HCT116 (cell line): ENCODE measurements at regions not wholly inside any gene's neighbourhood (a gene's known extent, or its start where the extent isn't known, plus 50 kb on each side); places are given as distances from the start of the nearest gene placed in this dataset.

Source experiments
- ATAC-seq: fragments of 200-7000 bp; cut with Tn5 transposase; 2 replicates; pipeline ENCODE4 v1.9.1; 2020; ENCODE audit warnings: mild to moderate bottlenecking, moderate library complexity
- BruUV-seq: library from RNA; stranded (reverse); fragments of 400-500 nt; replicated peaks from 2 replicates; lab custom pipeline; 2021; lab: Mats Ljungman, UMichigan
- CTCF ChIA-PET: fragments of 300-600 bp; sonication (Branson Sonifier 250); formaldehyde crosslinking; loops from one replicate; lab custom pipeline; 2021; ENCODE audit warnings: antibody characterized with exemption; lab: Charles Lee
- POLR2A ChIA-PET: fragments of 300-600, 350-600 bp; sonication (Branson Sonifier 250); formaldehyde crosslinking; loops from one replicate; lab custom pipeline; 2021; ENCODE audit warnings: antibody characterized with exemption; lab: Charles Lee
- RAD21 ChIA-PET, 2 experiments: fragments of 300-600 bp; sonication (Branson Sonifier 250); formaldehyde crosslinking; loops; one replicate each; lab custom pipeline; 2023; ENCODE audit warnings: low total read pairs in 2 of 2; ENCODE audit not compliant: uncharacterized antibody in 2 of 2, unreplicated experiment in 2 of 2, low non-redundant PET in 1 of 2; lab: Charles Lee
- DNase-seq: peaks from one replicate; pipeline ENCODE4 v3.0.0-alpha.2; 2010; ENCODE audit warnings: low read depth, low spot score
- H2AFZ ChIP-seq: fragments of 200-600 bp; shearing (Covaris generic), sonication (generic); 2 replicates; pipeline ENCODE4 v1.6.1; 2017; ENCODE audit warnings: low read depth, mixed run types, mixed read lengths, antibody characterized with exemption, low read length; ENCODE audit not compliant: poor library complexity, severe bottlenecking
- H3K27ac ChIP-seq: 2 replicates; pipeline ENCODE4 v1.5.1; 2012; ENCODE audit warnings: low read depth, low read length
- H3K27me3 ChIP-seq: fragments of 200-600 bp; sonication (generic); 2 replicates; pipeline ENCODE4 v1.6.1; 2016; ENCODE audit warnings: mixed run types, low read length, mixed read lengths; ENCODE audit not compliant: insufficient read depth
- H3K36me3 ChIP-seq, 2 experiments: fragments of 200-500 bp in 1 of 2; fragments of 200-600 bp in 1 of 2; sonication (Bioruptor generic) in 1 of 2; sonication (generic) in 1 of 2; 2 replicates each; pipeline versions ENCODE4 v1.5.1 to v1.6.1; 2014 to 2016; ENCODE audit warnings: low read length in 2 of 2, inconsistent platforms in 1 of 2, mixed read lengths in 1 of 2, mixed run types in 1 of 2; ENCODE audit not compliant: insufficient read depth in 2 of 2, control insufficient read depth in 1 of 2
- H3K4me1 ChIP-seq, 2 experiments: fragments of 200-600 bp in 1 of 2; sonication (generic) in 1 of 2; 2 replicates each; pipeline versions ENCODE4 v1.5.1 to v1.6.1; 2012 to 2017; ENCODE audit warnings: low read length in 2 of 2, inconsistent platforms in 1 of 2, mild to moderate bottlenecking in 1 of 2, mixed read lengths in 1 of 2, mixed run types in 1 of 2, moderate library complexity in 1 of 2; ENCODE audit not compliant: insufficient read depth in 2 of 2, control insufficient read depth in 1 of 2
- H3K4me2 ChIP-seq: fragments of 200-600 bp; sonication (generic); 2 replicates; pipeline ENCODE4 v1.6.1; 2017; ENCODE audit warnings: mixed run types, low read length, mixed read lengths
- H3K4me3 ChIP-seq, 2 experiments: fragments of 200-600 bp in 1 of 2; sonication (generic) in 1 of 2; replicated peaks in 1 of 2; 2 replicates each; pipeline ENCODE4 v1.5.1; 2011 to 2016; ENCODE audit warnings: low read length in 2 of 2, control low read depth in 1 of 2, low read depth in 1 of 2, mild to moderate bottlenecking in 1 of 2, mixed read lengths in 1 of 2, mixed run types in 1 of 2
- H3K79me2 ChIP-seq: fragments of 200-600 bp; sonication (generic); 2 replicates; pipeline ENCODE4 v1.6.1; 2017; ENCODE audit warnings: mild to moderate bottlenecking, mixed run types, low read length, moderate library complexity, mixed read lengths; ENCODE audit not compliant: insufficient read depth
- H3K9ac ChIP-seq: fragments of 200-600 bp; sonication (generic); 2 replicates; pipeline ENCODE4 v1.6.1; 2016; ENCODE audit warnings: low read length, mixed read lengths
- H3K9me2 ChIP-seq: fragments of 200-600 bp; sonication (generic), shearing (Covaris generic); 2 replicates; pipeline ENCODE4 v1.6.1; 2017; ENCODE audit warnings: mixed run types, mild to moderate bottlenecking, moderate library complexity; ENCODE audit not compliant: insufficient read depth
- H3K9me3 ChIP-seq, 2 experiments: fragments of 200-500 bp in 1 of 2; fragments of 200-600 bp in 1 of 2; sonication (Bioruptor generic) in 1 of 2; sonication (generic) in 1 of 2; 2 replicates each; pipeline ENCODE4 v1.6.1; 2014 to 2017; ENCODE audit warnings: low read length in 2 of 2, mixed read lengths in 2 of 2, inconsistent platforms in 1 of 2, low read depth in 1 of 2, mild to moderate bottlenecking in 1 of 2, mixed run types in 1 of 2, moderate library complexity in 1 of 2; ENCODE audit not compliant: control insufficient read depth in 1 of 2, insufficient read depth in 1 of 2
- H4K20me1 ChIP-seq: fragments of 200-600 bp; sonication (generic), shearing (Covaris generic); 2 replicates; pipeline ENCODE4 v1.6.1; 2017; ENCODE audit warnings: mixed run types, mild to moderate bottlenecking, moderate library complexity; ENCODE audit not compliant: insufficient read depth
- CBX3 ChIP-seq: IDR thresholded peaks from 2 replicates; pipeline ENCODE4 v1.6.1; 2012; ENCODE audit warnings: low read depth
- CEBPB ChIP-seq: IDR thresholded peaks from 2 replicates; pipeline ENCODE4 v1.6.1; 2012; ENCODE audit warnings: low read depth
- EGR1 ChIP-seq: IDR thresholded peaks from 2 replicates; pipeline ENCODE4 v1.6.1; 2012; ENCODE audit warnings: low read depth
- ELF1 ChIP-seq: IDR thresholded peaks from 2 replicates; pipeline ENCODE4 v1.6.1; 2012; ENCODE audit warnings: low read depth, borderline replicate concordance
- EZH2 ChIP-seq: fragments of 200-600 bp; sonication (generic); IDR thresholded peaks from 2 replicates; pipeline ENCODE4 v1.6.1; 2017; ENCODE audit warnings: antibody characterized with exemption, mixed run types
- EZH2phosphoT487 ChIP-seq: fragments of 200-600 bp; IDR thresholded peaks from 2 replicates; pipeline ENCODE4 v1.6.1; 2018; ENCODE audit warnings: antibody characterized with exemption, borderline replicate concordance
- FOSL1 ChIP-seq: IDR thresholded peaks from 2 replicates; pipeline ENCODE4 v1.6.1; 2012; ENCODE audit warnings: low read depth
- JUND ChIP-seq: IDR thresholded peaks from 2 replicates; pipeline ENCODE4 v1.6.1; 2012
- POLR2AphosphoS5 ChIP-seq: IDR thresholded peaks from 2 replicates; pipeline ENCODE4 v1.6.1; 2011; ENCODE audit warnings: mild to moderate bottlenecking, low read depth, low read length, moderate library complexity
- RAD21 ChIP-seq: IDR thresholded peaks from 2 replicates; pipeline ENCODE4 v1.6.1; 2012; ENCODE audit warnings: low read depth, mild to moderate bottlenecking
- SIN3A ChIP-seq: IDR thresholded peaks from 2 replicates; pipeline ENCODE4 v1.6.1; 2012; ENCODE audit warnings: low read depth
- SP1 ChIP-seq: IDR thresholded peaks from 2 replicates; pipeline ENCODE4 v1.6.1; 2012; ENCODE audit warnings: low read depth
- SRF ChIP-seq: IDR thresholded peaks from 2 replicates; pipeline ENCODE4 v1.6.1; 2012; ENCODE audit warnings: low read depth
- TCF7L2 ChIP-seq: IDR thresholded peaks from 2 replicates; pipeline ENCODE4 v1.7.0; 2011; ENCODE audit warnings: borderline replicate concordance, inconsistent platforms; ENCODE audit not compliant: insufficient read depth, insufficient read length; ENCODE audit errors: extremely low read depth
- YY1 ChIP-seq: IDR thresholded peaks from 2 replicates; pipeline ENCODE4 v1.6.1; 2011; ENCODE audit warnings: low read length, low read depth, moderate library complexity, mild to moderate bottlenecking; ENCODE audit not compliant: insufficient replicate concordance; ENCODE audit errors: extremely low read depth
- ZBTB33 ChIP-seq: IDR thresholded peaks from 2 replicates; pipeline ENCODE4 v1.6.1; 2011; ENCODE audit warnings: mild to moderate bottlenecking, low read length, moderate library complexity; ENCODE audit not compliant: insufficient replicate concordance; ENCODE audit errors: extremely low read depth
- ZFX ChIP-seq: fragments of 450-650 bp; IDR thresholded peaks from 2 replicates; pipeline ENCODE4 v1.6.1; 2017
- ZNF274 ChIP-seq: fragments of 200-500 bp; sonication (Bioruptor generic); IDR thresholded peaks from 2 replicates; pipeline ENCODE4 v1.6.1; 2014; ENCODE audit warnings: mild to moderate bottlenecking, low read depth, low read length, inconsistent platforms
- intact Hi-C: fragments of 100-400 bp; cut with micrococcal nuclease; formaldehyde crosslinking; loops from 2 replicates; pipeline ENCODE4 v1.10.0; 2022
- TF ChIP-seq, protein P1 (sequence below): IDR thresholded peaks from 2 replicates; pipeline ENCODE4 v1.6.1; 2012

DNA sequence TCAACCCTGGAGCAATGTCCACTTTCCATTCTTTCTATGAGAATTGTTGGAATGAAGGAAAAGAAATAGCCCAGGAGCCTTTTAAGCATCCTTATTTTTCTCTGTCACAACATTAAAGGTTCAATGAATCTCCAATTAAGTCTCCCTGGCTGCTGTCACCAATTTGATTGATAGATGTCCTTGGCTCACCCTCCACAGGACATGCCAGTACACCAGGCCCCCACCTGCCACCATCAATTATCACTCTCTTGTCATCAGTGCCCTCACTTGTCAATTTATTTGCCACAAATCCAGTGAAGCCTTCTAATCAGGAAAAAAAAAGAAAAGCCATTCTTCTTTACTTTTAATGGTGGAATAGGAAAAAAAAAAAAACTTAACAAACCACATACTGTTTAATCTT is 453.6 kb downstream of the CENPC start:
- Histone ChIP-seq H3K36me3 (no peaks in the 10 kb centered on the region), H3K9me2 (no peaks in the 10 kb centered on the region), H2AFZ (no peak overlapping the region), H3K9me3 (peaks cover 0 to 4% of the 10 kb centered on the region in 2 experiments; a peak in 1 of 4 replicates), H3K9ac (no peak overlapping the region), H3K79me2 (no peaks in the 10 kb centered on the region), H3K4me3 (no peak overlapping the region), H4K20me1 (no peaks in the 10 kb centered on the region), H3K4me2 (no peak overlapping the region), H3K4me1 (no peaks in the 10 kb centered on the region), H3K27ac (no peak overlapping the region), H3K27me3 (no peaks in the 10 kb centered on the region)
- no TSS peak for BruUV-seq
- RAD21 ChIA-PET, result no interaction called here
- intact Hi-C loops, result no loop called here
- POLR2A ChIA-PET, result no interaction called here
- DNase-seq, result no peak
- no peak for ATAC-seq
- TF ChIP-seq EGR1 (no peak), EZH2 (no peak), ZNF274 (no peak), JUND (no peak), SIN3A (no peak), POLR2AphosphoS5 (no peak), ZBTB33 (no peak), ELF1 (no peak), SRF (no peak), ZFX (no peak), RAD21 (no peak), EZH2phosphoT487 (no peak), YY1 (no peak), TCF7L2 (no peak), CBX3 (no peak), FOSL1 (no peak), SP1 (no peak), CEBPB (no peak)
- TF ChIP-seq, protein P1, sequence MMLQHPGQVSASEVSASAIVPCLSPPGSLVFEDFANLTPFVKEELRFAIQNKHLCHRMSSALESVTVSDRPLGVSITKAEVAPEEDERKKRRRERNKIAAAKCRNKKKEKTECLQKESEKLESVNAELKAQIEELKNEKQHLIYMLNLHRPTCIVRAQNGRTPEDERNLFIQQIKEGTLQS, result no peak
- CTCF ChIA-PET, result no interaction called here
